NCI-H2081 (cell line): ENCODE measurements at regions not wholly inside any gene's neighbourhood (a gene's known extent, or its start where the extent isn't known, plus 50 kb on each side); places are given as distances from the start of the nearest gene placed in this dataset.
"Not testable (repeated sequence)": the region's sequence is repeated elsewhere in the genome, so short reads cannot be mapped to it uniquely, and the experiment has no call there.

Experiments
- DNase-seq, 2 experiments: peaks; one replicate each; lab custom pipeline; 2025; lab: John Stamatoyannopoulos, UW

DNA sequence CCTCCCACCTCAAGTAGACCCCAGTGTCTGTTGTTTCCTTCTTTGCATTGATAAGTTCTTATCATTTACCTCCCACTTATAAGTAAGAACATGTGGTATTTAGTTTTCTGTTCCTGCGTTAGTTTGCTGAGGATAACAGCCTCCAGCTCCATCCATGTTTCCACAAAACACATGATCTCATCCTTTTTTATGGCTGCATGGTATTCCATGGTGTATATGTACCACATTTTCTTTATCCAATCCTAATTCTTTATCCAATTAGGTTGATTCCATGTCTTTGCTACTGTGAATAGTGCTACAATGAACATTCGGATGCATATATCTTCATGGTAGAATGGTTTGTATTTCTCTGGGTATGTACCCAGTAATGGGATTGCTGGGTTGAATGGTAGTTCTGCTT, 102.5 kb upstream of the UGP2 start:
- DNase-seq = not testable (repeated sequence)

DNA sequence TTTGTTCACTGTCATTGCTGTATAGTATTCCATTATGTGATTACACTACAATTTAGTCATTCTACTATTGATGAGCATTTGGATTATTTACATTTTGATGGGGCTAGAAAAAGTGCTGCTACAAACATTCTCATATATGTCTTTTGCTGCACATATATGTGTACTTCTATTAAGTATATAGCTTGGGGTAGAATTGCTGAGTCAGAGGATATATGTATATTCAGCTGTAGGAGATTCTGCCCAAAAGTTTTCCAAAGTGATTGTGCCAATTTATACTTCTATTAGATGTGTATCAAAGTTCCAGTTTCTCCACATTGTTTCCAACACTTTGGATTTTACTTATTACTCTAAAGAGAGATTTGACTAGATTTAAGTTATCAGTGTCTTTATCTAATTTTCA, 101.7 kb upstream of the UGP2 start:
- DNase-seq = no peak

DNA sequence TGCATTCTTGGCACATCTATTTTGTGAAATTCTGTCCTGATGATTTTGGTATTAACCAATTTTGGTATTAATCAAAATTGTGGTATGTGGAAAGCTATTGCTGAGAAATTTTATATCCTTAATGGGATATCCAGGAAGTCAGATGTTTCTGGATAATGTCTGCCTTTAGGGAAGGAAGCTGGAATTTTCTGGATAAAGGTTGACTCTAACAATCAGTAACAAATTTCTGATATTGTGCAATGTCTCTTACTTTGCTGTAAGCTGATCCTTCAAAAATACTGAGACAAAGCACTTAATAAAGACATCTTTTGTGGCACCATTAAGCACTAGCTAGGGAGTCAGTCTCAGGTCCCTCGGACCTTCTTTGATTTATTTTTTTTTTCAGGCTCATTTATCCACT, 100.8 kb upstream of the UGP2 start:
- DNase-seq = no peak

DNA sequence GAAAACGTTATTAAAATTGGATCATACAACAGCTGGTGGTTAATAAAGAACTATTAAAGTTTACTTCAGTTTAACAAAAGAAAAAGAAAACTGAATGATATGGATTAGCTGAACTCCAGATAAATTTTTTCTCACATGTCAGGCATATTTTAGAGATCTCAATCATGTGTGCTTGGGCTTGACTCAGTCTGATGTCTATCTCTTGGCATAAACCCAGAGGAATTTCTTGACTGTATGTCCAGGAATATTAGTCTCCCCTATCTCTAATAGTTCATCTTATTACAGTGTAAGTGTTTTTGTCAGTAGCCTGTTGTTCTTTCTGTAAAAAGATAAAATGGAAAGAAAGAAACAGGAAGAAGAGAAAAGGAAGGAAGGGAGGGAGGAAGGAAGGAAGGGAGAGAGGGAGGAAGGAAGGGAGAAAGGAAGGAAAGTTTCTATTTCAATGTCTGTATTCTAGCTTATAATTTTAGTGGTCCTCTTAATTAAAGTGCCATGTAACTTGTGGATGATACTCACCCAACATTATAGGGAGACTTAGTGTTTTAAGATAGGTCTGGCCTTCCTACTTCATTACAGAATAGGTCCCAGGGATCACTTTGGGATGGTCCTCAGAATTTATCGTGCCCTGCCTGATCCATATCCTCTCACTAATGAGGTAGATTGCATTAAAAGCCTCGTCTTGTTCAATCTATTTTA, 99.7 kb upstream of the UGP2 start:
- no peak for DNase-seq

DNA sequence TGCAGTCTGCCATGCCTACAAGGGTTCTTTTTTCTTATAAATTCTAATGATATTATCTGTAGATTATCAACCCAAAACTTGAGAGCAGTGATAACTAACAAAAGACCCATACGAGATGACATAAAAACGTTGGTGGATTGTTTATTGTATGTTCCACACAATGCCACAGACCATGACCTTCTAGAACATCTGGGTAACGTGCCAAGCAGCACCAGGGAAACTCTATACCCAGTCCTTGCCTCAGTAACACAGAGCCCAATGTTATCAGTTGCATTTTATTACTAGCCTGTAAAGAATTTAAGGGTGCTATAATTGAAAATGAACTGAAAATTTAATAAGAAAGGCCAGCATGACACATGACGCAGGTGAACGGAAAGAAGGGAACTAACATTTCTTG, 99.1 kb upstream of the UGP2 start:
- no peak for DNase-seq

DNA sequence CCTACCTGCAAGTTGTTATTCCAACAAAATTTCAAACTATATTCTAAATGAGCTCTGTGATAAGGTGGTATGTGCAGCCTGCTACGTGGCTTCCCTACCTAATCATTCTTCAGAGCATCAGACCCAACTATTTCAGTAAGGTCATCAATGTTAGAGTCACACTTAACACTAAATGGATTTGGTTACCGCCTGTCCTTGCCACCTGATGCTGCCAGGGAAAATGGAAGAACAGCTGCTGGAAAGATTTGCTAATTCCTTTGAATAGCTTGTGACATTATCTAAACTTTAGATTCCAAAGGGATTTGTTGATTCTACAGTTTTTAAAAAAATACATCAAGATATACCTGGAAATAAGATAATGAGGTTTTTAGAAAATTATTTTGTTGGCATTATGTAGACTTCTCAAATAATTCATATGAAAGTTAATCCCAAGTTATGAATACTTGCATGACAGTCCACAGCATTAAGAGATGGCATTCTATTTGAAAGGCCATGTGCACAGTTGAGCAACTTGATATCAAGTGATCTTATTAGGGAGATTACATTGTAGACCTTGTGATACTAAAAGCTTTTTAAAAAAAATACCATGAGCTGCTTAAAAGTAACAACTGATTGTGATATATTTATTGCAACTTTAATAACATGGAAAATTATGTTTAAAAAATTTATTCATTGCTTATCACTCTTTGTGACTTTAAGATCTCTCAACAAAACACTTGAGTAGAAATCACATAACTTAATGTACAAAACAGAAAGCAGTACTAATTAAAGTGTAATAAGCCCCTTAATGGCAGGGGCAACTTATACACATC, 98.3 kb upstream of the UGP2 start:
- no peak for DNase-seq

DNA sequence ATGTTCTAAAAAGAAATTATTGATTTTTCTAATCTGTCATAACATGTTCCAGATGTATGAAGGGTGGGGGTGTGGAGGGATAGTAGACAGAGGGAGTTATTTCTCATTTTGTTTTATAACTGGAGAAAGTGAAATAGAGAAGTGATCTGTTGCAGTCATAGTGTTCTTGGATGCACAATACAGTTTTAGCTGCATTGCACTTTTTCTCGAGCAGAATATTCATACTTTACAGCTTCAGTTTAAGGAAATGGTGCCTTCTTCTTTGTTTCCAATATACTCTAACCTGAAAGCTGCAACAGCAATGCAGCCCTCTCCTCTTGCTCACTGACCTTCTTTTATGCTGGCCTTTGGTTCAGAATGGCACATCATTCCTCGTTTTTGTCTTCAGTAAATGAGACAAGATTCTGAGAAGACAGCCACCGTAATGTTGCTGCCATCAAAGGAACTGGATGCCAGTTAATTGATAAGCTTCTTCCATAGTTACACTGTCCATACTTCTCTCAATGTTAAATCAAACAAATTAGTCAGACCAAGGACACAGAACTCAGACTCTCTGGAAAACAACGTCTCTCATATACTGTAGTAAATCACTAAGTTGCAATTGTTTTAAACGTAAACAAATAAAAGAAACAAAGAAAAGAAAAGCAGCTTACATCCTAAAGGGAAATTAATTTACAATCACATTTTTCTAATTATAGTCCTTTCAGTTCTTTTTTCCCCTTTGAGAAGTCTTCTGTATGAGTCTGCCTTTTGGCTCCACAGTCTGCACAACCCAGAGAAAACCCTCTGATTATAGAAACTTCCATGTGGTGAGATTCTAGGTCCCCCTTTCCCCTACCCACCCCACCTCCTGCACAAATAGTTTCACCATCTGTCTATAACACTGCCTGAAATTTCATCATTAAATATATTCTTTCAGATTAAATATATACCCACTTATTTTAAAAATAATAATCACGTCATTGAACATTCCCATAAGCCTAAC, 97.4 kb upstream of the UGP2 start:
- DNase-seq = no peak

DNA sequence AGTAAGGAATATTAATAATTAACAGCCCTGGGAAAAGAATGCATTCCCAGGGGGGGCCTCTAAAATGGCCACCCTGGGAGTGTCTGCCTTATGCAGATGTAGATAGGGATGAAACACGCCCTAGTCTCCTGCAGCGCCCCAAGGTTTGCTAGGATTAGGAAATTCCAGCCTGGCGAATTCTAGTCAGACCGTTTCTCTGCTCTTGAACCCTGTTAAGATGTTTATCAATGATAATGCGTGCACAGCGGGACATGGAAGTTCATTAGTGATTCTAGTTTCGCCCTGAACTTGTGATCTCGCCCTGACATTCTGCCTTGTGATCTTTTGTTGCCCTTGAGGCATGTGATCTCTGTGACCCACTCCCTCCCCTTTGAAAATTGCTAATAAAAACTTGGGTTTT, 95.1 kb upstream of the UGP2 start:
- DNase-seq = not testable (repeated sequence)

DNA sequence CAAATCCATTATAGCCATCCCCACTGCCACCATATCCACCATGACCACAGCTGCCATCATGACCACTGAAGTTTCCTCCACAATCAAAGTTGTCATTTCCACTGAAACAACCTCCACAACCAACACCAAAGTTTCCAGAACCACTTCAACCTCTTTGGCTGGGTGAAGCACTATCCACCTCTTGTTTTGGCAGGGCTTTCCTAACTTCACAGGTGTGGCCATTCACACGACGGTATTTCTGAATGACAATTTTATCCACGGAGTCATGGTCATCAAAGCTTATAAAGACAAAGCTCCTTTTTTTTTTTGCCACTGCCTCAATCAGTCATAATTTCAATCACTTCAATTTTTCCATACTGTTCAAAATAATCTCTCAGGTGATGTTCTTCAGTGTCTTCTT, 89.8 kb upstream of the UGP2 start:
- DNase-seq = no peak

DNA sequence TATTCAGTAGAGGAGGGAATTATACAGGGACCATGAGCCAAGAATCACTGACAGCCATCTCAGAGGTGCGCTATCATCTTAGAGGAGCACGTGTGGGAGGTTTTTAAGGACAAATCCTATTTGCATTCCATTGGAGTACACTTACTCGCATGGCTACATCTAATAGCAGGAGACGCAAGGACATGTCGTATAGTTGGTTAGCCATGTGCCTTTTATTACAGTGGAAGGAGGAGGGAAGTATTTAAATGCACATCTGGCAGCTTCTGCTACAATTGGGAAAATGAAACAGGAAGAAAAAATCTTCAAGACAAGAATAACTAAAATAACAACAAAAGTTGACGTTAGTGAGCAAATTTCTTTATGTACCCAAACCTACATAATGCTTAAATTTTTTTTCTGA, 86.5 kb upstream of the UGP2 start:
- no peak for DNase-seq

DNA sequence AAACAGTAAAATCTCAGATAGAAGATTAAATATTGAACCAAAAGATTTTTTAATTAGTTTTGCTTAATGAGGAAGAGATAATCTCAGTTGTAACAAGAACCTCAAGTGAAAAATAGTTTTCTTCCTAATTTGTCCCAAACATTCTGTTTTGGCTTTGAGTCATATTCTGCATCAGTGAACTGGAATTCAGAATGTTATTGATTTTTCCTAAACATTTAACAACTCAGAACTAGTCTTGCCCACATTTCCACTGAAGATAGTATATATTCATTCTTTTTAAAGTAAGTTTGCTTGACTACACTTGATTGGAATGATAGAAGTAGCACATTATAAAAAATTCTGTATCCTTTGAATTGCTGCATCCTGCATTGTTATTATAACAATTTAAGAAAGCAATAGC, 85.7 kb upstream of the UGP2 start:
- DNase-seq = no peak

DNA sequence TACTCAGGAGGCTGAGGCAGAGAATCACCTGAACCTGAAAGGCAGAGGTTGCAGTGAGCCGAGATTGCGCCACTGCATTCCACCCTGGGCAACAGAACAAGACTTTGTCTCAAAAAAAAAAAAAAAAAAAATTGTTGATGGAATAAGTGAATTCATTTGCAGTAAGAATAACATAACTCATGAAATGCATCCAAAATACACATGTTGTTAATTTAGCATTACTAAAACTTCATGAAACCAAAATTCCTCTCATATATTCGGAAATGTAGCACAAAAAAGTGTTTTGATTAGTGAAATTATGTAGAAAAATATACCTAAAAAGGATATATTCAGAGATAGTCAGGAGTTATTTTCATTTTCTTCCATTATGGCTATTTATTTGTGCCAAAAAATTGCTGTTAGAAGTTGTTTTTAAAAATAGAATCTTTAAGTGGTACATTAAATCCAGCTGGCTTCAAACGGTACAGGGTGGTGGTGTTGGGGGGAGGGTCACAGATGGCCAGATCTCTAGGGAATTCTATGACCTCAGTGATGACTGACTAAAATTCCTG, 78.2 kb upstream of the UGP2 start:
- no peak for DNase-seq

DNA sequence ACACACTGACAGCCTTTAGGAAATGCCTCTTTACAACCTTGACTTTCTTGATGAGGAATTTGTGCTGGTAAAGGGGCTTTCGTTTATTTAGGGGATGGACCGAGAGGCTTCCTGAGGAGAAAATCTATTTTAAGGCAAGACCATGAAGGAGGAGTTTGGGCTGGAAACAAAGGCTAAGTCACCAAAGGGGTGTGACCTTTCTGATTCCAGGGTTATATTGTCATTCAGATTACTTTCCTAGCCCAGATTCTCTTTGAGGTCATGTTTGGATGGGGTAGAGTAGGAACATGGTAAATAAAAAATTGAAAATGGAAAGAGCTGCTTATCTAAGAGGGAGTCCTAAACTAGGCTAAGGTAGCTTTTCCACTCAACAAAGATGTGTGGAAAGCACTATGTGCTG, 77.1 kb upstream of the UGP2 start:
- no peak for DNase-seq

DNA sequence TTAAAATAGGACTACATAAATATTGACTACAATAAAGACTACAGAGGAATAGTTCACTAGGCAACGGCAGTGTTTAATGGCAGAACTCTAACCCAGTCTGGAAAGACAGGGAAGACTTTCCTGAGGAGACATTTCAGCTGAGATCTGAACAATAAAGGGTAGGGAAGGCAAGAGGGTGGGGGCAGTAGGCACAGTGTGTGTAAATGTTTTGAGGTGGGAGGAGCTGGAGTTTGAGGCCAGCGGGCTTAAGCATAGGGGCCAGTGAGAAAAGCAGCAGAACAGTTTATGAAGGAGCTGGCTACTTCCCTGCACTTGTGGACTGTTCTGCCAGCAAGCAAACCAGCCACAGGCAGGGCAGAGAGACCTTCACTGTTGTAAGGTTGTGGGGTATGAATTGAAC, 76.6 kb upstream of the UGP2 start:
- DNase-seq = no peak

DNA sequence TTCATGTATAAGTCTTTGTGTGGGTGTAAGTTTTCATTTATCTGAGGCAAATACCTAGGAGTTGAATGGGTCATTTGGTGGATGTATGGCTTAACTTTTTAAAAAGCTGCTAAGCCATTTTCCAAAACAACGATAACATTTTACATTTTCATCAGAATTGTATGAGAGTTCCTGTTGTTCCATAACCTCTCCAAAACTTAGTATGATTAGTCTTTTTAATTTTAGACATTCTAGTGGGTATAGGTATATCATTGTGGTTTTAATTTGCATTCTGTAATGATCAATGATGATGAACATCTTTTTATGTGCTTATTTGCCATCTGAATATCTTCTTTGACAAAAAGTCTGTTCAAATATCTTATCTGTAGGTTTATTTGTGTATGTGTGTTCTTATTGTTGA, 74.4 kb upstream of the UGP2 start:
- DNase-seq = no peak

DNA sequence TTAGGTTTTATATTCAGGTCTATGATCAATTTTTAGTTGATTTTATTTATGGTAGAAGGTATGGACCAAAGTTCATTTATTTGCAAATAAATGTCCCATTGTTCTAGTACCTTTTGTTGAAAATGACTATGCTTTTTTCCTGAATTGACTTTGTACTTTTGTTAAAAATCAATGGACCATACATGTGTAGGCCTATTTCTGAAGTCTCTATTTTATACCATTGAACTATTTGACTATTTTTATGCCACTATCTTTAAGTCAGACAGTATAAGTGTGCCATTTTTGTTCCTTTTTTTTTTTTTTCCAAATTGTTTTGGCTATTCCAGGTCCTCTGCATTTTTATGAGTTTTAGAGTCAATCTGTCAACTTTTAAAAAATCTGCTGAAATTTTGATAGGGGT, 73.6 kb upstream of the UGP2 start:
- no peak for DNase-seq

DNA sequence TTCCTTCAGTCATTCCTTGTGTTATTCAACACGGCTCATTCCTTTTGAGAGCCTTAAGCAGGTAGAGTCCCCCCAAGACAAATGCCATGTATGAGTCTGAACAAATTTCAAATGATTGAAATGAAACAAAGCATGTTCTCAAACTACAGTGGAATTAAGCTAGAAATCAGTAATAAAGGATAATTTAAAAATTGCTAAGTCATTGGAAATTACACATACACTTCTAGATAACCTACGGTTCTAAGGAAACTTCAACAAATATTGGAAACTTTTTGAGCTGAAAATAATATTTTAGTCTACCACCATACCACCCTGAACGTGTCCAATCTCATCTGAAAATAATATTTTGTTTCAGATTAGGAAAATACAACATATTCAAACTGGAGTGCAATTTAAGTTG, 71.8 kb upstream of the UGP2 start:
- DNase-seq = no peak

DNA sequence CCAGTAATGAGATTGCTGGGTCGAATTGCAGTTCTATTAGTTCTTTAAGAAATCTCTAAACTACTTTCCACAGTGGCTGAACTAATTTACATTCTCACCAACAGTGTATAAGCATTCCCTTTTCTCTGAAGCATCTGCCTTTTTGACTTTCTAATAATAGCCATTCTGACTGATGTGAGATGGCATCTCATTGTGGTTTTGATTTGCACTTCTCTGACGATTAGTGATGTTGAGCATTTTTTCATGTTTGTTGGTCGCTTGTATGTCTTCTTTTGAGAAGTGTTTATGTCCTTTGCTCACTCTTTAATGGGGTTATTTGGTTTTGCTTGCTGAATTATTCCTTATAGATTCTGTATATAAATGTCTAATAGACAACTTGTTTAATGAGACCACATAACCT, 69.6 kb upstream of the UGP2 start:
- no peak for DNase-seq

DNA sequence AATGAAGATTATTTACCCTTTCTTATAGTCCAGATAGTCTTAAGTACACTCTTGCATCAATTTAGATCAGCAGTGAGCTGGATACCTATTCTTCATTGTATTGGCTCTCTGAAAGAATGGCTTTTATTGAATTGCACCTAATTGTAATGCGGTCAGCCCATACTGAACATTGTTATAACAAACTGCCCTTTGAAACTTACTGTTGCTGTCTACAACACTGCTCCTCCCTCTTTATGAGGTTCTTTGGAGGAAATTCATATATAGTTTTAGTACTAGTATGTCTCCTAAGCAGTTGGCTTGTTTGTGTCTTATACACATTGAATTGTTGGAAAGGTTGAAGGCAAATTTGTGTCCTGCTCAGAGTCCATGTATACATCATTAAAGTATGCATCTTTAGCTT, 66.5 kb upstream of the UGP2 start:
- no peak for DNase-seq

DNA sequence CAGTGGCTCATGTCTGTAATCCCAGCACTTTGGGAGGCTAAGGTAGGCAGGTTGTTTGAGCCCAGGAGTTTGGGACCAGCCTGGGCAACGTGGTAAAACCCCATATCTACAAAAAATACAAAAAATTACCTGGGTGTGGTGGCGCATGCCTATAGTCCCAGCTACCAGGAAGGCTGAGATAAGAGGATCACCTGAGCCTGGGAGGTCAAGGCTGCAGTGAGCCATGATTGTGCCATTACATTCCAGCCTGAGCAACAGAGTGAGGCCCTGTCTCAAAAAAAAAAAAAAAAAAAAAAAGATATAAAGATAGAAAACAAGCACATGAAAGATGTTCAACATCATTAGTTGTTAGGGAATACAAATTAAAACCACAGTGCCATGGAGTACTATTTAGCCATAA, 65.3 kb upstream of the UGP2 start:
- DNase-seq = no peak

DNA sequence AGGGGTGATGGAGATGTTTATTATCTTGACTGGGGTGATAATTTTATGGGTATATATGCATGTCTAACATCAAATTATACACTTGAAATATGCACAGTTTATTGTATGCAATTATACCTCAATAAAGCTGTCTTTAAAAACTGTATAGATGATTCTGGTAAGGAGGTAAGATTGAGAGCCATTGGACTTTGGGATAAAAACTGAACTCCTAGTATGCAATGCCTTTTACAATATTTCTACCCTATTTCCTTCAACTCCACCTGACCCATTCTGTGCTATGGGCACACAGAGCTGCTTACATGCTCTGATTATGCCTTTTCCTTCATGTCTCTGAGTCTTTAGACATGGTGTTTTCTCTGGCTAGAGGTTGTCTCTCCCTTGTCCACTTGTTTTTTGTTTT, 63.9 kb upstream of the UGP2 start:
- no peak for DNase-seq

DNA sequence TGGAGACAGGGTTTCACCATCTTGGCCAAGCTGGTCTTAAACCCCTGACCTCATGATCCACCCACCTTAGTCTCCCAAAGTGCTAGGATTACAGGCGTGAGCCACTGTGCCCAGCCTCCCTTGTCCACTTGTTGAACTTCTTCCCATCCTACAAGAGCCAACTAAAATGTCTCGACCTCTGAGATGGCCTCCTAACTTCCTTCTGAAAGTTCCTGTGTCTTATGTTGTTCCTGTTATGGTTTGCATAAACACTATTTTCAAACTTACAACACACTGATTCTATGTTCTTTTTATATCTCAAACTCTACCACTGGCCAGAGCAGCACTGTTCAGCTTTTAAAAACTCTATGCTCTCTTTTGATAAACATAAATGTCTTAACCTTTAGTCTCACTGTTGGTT, 63.3 kb upstream of the UGP2 start:
- DNase-seq = no peak
